ENCODE measurements at regions not wholly inside any gene's neighbourhood (a gene's known extent, or its start where the extent isn't known, plus 50 kb on each side); places are given as distances from the start of the nearest gene placed in this dataset.

DNA sequence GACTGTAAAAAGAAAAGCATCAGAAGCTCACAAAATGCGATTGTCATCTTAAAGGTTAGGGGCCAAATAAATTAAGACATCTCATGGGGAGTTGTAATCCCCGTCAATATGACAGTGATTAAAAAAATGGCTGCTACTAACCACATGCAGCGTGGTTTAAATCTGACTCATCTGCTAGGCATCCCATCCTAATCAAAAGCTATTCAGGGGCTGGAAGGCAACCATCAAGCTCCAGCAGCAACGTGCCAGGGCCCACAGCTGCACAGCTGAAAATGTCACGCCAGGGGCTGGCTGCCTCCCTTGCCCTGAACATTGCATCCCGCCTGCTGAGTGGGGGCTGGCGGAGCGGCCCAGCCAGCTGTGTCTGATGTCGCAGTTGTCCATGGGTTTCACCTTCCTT lies 66.3 kb upstream of the FRMD4A start:
- no peak for TF ChIP-seq CTCF (IDR thresholded peaks at IDR 0.05; ENCODE audit: insufficient read depth, low read length, poor library complexity, severe bottlenecking)
- no peak for DNase-seq (ENCODE audit: extremely low read depth, insufficient read length)
- Histone ChIP-seq H3K36me3 (ENCODE audit: control insufficient read depth, insufficient read depth, low read length) (no peaks in the 10 kb centered on the region), H3K27me3 (replicated peaks; ENCODE audit: control insufficient read depth, insufficient read depth, low read length) (no peaks in the 10 kb centered on the region; the same call in 1 of the 2 replicates), H3K4me3 (replicated peaks; ENCODE audit: low read depth, low read length) (no peak overlapping the region)

- no peak for DNase-seq (ENCODE audit: extremely low read depth, insufficient read length)
- Histone ChIP-seq H3K27me3 (replicated peaks; ENCODE audit: control insufficient read depth, insufficient read depth, low read length) (no peaks in the 10 kb centered on the region; the same call in 1 of the 2 replicates), H3K36me3 (ENCODE audit: control insufficient read depth, insufficient read depth, low read length) (no peaks in the 10 kb centered on the region), H3K4me3 (replicated peaks; ENCODE audit: low read depth, low read length) (no peak overlapping the region)
- peak; percentile 34 for TF ChIP-seq CTCF (IDR thresholded peaks at IDR 0.05; ENCODE audit: insufficient read depth, low read length, poor library complexity, severe bottlenecking)
Measured at GRCh38 chr10:14396411-14397048, 65.8 kb upstream of the FRMD4A start.

DNA sequence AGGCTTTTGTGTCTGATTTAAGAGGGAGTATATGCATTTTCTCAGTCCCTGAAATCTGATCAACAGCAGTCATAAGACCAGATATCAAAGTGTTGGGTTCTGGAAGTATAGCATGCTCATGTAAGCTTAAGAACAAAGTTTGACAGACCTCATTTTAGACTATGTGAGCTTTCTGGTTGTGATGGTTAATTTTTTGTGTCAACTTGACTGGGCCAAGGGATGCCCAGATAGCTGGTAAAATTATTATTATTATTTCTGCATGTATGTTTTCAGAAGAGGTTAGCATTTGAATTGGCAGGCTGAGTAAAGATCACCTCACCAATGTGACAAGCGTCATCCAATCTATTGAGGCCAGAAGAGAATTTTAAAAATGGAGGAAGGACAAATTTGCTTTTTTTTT lies 63.5 kb upstream of the FRMD4A start:
- no peak for TF ChIP-seq CTCF (IDR thresholded peaks at IDR 0.05; ENCODE audit: insufficient read depth, low read length, poor library complexity, severe bottlenecking)
- no peak overlapping the region for H3K4me3 ChIP-seq (replicated peaks; ENCODE audit: low read depth, low read length)
- no peak for DNase-seq (ENCODE audit: extremely low read depth, insufficient read length)
- no peaks in the 10 kb centered on the region; the same call in 1 of the 2 replicates for H3K27me3 ChIP-seq (replicated peaks; ENCODE audit: control insufficient read depth, insufficient read depth, low read length)
- H3K36me3 ChIP-seq (ENCODE audit: control insufficient read depth, insufficient read depth, low read length): no peaks in the 10 kb centered on the region

- TF ChIP-seq CTCF (IDR thresholded peaks at IDR 0.05; ENCODE audit: insufficient read depth, low read length, poor library complexity, severe bottlenecking): no peak
- no peak overlapping the region for H3K4me3 ChIP-seq (replicated peaks; ENCODE audit: low read depth, low read length)
- DNase-seq (ENCODE audit: extremely low read depth, insufficient read length): no peak
- H3K27me3 ChIP-seq (replicated peaks; ENCODE audit: control insufficient read depth, insufficient read depth, low read length): no peaks in the 10 kb centered on the region; the same call in 1 of the 2 replicates
- no peaks in the 10 kb centered on the region for H3K36me3 ChIP-seq (ENCODE audit: control insufficient read depth, insufficient read depth, low read length)
Measured at GRCh38 chr10:14391342-14391741, 60.6 kb upstream of the FRMD4A start.

- TF ChIP-seq CTCF (IDR thresholded peaks at IDR 0.05; ENCODE audit: insufficient read depth, low read length, poor library complexity, severe bottlenecking): no peak
Measured at GRCh38 chr10:14389981-14390590, 59.4 kb upstream of the FRMD4A start.

More at GRCh38 chr10:14389981-14390590, 59.4 kb upstream of the FRMD4A start:
- Histone ChIP-seq H3K27me3 (replicated peaks; ENCODE audit: control insufficient read depth, insufficient read depth, low read length) (no peaks in the 10 kb centered on the region; the same call in 1 of the 2 replicates), H3K36me3 (ENCODE audit: control insufficient read depth, insufficient read depth, low read length) (no peaks in the 10 kb centered on the region), H3K4me3 (replicated peaks; ENCODE audit: low read depth, low read length) (no peak overlapping the region)
- peak; percentile 57 for DNase-seq (ENCODE audit: extremely low read depth, insufficient read length)
